NT2/D1 (cell line): ENCODE measurements at regions not wholly inside any gene's neighbourhood (a gene's known extent, or its start where the extent isn't known, plus 50 kb on each side); places are given as distances from the start of the nearest gene placed in this dataset.

Experiments used
- SUZ12 ChIP-seq: IDR thresholded peaks from 2 replicates; pipeline ENCODE4 v1.6.1; 2011; ENCODE audit not compliant: insufficient read length, insufficient read depth; ENCODE audit errors: extremely low read depth
- YY1 ChIP-seq: IDR thresholded peaks from 2 replicates; pipeline ENCODE4 v1.6.1; 2011; ENCODE audit not compliant: insufficient read length, insufficient read depth
- ZNF274 ChIP-seq: IDR thresholded peaks from 2 replicates; pipeline ENCODE4 v1.6.1; 2011; ENCODE audit warnings: mild to moderate bottlenecking, low read depth, low read length

DNA sequence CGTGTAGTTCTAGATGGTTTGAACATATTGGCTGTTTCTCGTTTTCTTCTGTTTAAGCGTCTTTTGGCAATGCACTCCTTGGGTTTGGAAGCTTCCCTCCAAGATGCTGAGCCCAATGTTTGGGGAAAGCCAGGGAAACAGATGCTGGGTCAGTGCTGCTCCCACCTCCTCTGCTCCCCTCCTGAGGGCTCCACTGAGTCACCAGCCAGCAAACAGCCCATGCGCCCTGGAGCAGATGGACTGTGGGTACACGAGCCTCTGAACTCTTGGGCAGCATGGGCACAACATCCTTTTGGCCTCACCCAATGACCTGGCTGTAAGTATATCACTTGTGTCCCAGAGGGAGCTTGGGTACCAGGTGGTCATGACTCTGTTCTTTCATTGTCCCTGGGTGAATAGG, 207.6 kb downstream of the BUB3 start:
- TF ChIP-seq SUZ12: no peak
- no peak for TF ChIP-seq ZNF274
- TF ChIP-seq YY1: no peak
